ENCODE measurements at regions not wholly inside any gene's neighbourhood (a gene's known extent, or its start where the extent isn't known, plus 50 kb on each side); places are given as distances from the start of the nearest gene placed in this dataset.
"Not testable (repeated sequence)": the region's sequence is repeated elsewhere in the genome, so short reads cannot be mapped to it uniquely, and the experiment has no call there.

DNA sequence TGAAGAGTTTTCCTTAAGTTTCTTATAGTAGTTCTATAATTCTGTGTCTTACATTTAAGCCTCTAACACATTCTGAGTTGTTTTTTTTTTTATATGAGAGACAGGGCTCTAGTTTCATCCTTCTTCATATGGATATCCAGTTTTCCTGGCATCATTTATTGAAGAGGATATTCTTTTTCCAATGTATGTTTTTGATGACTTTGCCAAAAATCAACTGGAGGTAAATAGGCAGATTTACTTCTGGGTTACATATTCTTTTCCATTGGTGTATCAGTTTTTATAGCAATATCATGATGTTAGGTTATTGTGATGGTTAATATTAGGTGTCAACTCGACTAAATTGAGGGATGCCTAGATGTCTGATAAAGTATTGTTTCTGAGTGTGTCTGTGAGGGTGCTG lies 650.7 kb upstream of the GRID2 start:
- no peak for DNase-seq (ENCODE audit: low read depth in 2 of 2)

DNA sequence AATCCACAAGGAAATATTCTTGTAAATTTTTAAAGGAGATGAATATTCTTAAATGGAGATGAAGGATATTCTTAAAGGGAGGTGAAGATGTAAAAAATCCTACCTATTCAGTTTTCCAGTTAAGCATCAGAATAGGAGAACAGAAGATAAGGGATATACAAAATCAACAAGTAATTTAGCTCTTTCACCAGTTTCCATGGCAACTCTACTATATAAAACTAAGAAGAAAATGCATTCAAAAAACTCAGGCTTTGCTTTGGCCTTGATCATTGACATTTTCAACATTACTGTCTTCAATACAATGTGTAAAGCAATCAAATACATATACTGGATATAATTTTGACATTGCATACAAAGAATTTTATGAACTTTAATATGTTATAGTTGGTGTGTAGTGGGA lies 622.7 kb upstream of the GRID2 start:
- no peak for DNase-seq (ENCODE audit: low read depth in 2 of 2)

DNA sequence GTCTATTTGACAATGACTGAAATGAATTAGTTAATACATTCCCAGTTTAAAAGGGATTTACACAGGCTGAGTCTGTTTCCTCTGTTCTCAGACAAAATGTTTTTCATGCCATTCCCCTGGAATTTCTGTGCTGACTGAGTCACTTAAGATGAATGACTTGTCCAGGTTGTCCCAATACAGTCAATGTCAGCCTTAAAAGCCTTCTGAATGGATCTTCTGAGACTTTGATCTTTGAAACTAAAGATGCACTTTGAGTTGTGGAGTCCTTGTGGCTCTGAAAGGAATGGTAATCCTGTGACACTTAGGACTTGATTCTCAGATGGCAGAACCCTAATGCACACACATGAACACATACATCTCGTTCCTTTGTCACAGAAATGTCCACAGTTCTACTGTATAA lies 622.2 kb upstream of the GRID2 start:
- DNase-seq (ENCODE audit: low read depth in 2 of 2): no peak

DNA sequence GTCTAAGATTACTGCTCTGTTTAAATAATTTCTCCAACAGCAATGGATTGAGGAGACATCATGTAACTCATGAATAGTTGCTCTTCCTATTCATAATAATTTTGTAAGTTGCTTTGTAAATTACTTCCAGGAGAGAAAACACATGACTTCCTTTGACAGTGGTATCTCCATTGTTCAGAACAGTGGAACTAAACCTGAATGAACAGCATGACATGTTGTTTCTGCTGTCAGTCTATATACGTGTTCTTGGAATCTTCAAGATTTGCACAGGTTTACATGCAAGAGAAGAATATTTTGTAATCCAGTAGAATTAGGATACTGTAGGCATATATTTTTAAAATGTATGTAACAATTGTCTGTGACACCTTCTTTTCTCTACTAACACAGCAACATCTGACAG lies 618.8 kb upstream of the GRID2 start:
- no peak for DNase-seq (ENCODE audit: low read depth in 2 of 2)

DNA sequence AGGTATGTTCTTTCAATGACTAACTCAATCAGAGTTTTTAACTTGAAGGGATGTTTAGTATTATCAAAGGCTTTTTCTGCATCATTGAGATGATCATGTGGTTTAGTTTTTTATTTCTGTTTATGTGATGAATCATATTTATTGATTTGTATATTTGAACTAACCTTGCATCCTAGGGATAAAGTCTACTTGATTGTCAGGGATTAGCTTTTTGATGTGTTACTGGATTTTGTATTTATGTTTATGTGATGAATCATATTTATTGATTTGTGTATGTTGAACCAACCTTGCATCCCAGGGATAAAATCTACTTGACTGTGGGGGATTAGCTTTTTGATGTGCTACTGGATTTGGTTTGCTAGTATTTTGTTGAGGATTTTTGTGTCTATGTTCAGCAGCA lies 615.4 kb upstream of the GRID2 start:
- no peak for DNase-seq (ENCODE audit: low read depth in 2 of 2)

DNA sequence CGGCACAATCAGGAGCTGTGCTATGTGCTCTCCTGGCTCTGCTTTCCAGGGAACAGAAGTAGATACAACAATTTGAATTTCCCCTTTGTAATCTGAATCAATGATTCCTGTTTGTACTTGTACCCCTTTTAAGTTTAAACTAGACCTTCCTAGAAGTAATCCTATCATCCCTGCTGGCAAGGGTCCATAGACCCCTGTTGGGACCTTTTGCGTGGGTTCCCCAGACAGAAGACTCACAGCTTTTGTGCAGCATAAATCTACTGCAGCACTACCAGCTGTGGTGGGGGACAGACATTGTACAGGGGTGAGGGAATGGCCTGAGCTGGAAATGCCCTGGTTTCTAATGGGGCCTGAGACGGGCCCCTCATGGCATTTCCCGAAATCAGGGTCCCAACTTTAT lies 604.1 kb upstream of the GRID2 start:
- not testable (repeated sequence) for DNase-seq (ENCODE audit: low read depth in 2 of 2)

DNA sequence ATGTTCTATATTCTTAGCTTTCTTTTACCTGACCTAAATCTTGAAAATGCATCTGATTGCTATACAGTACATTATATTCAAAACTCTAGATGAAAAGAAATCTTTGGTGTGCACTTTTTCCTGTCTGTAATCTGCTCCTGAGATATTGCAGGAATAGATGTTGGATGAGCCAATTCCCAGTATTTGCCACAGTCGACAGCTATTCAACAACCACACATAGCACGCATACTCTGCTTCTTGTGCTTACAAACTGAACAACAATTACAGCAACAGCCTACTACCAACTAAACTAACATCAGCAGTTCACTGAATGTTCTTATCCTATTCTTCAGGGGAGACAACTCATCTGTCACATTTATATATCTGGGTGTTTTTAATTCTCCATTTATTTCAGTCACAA lies 573.9 kb upstream of the GRID2 start:
- DNase-seq (ENCODE audit: low read depth in 2 of 2): no peak

DNA sequence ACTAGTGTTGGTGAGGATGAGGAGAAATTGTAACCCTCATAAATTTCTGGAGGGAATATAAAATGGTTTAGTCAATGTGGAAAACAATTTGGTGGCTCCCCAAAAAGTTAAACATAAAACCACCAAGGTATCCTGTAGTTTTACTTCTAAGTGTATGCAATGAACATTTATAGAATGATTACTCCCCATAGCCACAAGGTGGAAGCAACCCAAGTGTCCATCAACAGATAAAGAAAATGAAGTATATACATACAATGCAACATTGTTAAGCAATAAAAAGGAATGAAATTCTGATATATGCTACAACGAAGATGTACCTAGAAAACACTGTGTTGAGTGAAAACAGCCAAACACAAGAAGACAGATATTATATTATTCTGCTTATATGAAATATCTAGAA lies 569.1 kb upstream of the GRID2 start:
- peak in 1 of 2 experiments; percentile 3 for DNase-seq (ENCODE audit: low read depth in 2 of 2)

DNA sequence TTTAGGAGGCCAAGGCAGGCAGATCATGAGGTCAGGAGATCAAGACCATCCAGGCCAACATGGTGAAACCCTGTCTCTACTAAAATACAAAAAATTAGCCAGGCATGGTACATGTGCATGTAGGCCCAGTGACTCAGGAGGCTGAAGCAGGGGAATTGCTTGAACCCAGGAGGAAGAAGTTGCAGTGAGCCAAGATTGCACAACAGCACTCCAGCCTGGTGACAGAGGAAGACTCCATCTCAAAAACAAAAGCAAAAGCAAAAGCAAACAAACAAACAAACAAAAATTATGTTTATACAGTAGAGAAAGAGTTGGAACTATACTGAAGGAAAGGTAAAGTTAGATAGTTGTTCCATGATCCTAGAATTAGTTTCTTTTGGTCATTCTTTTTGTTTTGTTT lies 564.9 kb upstream of the GRID2 start:
- DNase-seq (ENCODE audit: low read depth in 2 of 2): not testable (repeated sequence)

DNA sequence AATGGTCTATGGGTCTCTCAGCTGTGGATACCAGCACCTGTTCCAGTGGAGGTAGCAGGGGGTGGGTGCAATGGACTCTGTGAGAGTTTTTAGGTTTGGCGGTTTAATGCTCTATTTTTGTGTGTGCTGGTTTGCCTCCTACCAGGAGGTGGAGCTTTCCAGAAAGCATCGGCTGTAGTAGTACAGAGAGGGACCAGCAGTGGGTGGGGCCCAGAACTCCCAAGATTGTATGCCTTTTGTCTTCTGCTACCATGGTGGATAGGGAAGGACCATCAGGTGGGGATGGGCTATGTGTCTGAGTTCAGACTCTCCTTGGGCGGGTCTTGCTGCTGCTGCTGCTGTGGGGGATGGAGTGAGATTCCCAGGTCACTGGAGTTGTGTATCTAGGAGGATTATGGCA lies 557.2 kb upstream of the GRID2 start:
- DNase-seq (ENCODE audit: low read depth in 2 of 2): no peak

DNA sequence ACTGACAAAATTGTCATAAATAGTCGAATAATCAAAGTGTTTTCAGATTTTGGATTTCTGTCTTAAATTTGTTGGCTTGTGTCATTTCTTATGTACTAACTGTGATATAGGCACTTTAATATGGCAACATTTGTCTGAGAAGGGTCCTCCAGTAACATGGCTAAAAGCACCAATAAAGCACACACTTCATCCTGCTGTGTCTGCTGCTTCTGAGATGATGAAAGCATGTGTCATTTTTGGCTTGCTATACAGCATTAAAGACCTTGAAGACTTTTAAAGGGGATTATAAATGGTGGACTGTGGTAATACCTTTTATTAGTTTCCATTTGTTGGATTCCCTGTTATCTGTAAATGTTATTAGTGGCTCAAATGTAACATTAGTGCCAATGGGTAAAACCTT lies 551.8 kb upstream of the GRID2 start:
- no peak for DNase-seq (ENCODE audit: low read depth in 2 of 2)

DNA sequence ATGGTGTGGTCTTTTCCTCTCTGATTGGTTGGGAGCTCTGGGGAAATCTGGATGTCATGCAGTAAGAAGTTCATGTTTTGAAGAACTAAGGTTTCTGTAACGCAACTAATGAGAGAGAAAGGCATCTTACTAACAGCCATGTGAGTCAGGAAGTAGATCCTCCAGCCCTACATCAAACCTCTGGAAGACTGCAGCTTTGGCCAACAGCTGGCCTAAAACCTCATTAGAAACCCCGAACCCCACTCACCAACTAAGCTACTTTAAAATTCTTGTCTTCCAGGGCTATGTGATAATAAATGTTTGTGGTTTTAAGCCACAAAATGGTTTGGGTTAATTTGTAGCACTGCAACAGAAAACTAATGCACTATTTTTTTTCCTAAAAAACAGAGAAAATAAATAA lies 549.0 kb upstream of the GRID2 start:
- DNase-seq (ENCODE audit: low read depth in 2 of 2): peak in 1 of 2 experiments; percentile 1

DNA sequence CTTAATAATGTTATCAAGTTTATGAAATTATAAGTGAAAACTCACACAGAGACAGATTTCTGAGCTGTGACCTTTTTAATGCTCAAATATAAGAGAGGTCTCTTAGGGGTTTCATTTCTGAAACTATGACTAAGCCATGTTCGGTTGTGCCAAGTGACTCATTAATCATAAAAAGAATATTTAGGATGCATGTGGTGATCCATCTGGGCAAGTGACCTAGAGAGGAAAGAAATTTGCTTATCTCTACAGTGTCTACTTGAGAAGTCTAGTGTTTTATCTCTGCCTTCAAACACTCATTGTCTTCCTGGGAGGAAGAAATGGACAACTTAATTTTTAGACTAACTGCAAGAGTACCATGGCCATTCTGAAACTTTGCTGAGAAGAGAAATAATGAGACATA lies 545.3 kb upstream of the GRID2 start:
- peak; percentile 28 to 42 for DNase-seq (ENCODE audit: low read depth in 2 of 2)

DNA sequence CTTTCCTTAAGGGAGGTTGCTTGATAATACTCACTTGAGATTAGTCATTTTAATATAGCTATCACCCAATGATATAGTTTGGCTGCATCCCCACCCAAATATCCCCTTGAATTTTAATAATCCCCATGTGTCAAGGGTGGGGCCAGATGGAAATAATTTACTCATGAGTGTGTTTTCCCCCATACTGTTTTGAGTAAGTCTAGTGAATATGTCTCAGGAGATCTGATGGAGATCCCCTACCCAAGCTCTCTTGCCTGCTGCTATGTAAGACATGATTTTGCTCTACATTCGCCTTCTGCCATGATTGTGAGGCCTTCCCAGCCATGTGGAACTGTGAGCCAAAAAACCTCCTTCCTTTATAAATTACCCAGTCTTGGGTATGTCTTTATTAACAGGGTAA lies 539.7 kb upstream of the GRID2 start:
- no peak for DNase-seq (ENCODE audit: low read depth in 2 of 2)

DNA sequence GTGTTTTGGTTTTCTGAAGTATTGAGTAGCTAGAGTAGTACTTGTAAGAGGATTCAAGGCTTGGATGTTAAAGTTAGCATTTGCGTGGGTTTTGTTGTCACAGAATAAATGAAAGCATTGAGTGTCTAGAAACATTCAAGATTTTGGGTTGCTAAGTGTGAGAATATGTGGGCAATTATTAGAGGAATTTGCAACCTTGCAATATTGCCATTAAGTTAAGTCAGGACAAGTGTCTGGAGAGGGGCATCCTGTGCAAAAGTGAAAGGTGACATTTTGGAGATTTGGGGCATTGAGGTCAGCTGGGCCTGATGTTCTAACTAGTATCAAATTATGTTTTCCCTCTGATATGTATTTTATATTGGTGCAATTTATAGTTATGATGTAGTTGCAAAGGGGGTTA lies 533.9 kb upstream of the GRID2 start:
- no peak for DNase-seq (ENCODE audit: low read depth in 2 of 2)

DNA sequence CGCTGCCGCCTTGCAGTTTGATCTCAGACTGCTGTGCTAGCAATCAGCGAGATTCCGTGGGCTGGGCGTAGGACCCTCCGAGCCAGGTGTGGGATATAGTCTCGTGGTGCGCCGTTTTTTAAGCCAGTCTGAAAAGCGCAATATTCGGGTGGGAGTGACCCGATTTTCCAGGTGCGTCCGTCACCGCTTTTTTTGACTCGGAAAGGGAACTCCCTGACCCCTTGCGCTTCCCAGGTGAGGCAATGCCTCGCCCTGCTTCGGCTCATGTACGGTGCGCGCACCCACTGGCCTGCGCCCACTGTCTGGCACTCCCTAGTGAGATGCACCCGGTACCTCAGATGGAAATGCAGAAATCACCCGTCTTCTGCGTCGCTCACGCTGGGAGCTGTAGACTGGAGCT lies 512.1 kb upstream of the GRID2 start:
- not testable (repeated sequence) for DNase-seq (ENCODE audit: low read depth in 2 of 2)

DNA sequence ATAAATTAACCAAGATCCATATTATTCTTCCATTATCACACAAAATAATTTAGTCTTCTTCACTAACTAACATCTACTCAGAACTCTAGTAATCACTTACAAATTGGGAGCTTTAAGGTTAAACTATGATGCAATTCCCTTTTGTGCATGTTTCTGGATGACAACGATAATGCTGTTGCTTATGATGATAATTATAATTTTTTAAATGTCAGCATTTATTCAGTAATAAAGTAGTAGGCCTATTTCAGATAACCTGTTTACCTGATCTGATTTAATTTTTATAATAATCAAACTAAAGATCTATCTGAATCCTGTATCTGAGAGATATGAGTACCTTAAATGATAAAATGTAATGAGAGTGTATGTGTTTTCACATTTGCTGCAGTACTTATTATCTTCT lies 507.8 kb upstream of the GRID2 start:
- DNase-seq (ENCODE audit: low read depth in 2 of 2): no peak

DNA sequence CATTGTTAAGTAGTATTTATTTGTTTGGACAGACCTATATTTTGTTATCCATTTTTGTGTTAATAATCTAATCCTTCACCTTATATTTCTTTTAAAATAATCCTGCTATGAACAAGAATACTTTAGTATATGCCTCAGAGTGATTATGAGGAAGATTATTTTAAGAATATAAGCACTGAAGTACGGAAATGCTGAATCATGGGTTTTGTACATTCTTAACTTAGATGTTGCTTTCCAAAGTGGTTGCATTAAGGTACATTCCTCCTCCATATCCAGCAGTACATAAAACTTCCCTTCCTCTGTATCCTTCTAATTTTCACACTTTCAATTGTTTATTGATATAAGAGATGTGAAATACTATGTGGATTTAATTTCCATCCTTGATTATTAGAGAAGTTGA lies 491.4 kb upstream of the GRID2 start:
- DNase-seq (ENCODE audit: low read depth in 2 of 2): no peak

DNA sequence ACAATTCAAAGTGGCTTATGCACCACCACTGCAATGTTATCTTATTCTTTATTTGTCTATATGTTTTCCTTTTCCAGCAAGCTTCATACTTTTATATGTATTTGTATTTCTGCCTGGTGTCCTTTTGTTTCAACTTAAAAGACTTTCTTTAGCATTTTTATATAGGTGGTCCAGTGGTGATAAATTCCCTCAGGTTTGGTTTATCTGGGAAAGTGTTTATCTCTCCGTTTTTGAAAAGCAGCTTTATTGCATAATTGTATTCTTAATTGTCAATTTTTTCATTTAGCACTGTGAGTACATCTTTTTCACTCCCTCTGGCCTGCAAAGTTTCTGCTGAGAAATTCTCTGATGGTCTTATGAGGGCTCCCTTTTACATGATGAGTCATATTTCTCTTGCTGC lies 479.0 kb upstream of the GRID2 start:
- DNase-seq (ENCODE audit: low read depth in 2 of 2): no peak

DNA sequence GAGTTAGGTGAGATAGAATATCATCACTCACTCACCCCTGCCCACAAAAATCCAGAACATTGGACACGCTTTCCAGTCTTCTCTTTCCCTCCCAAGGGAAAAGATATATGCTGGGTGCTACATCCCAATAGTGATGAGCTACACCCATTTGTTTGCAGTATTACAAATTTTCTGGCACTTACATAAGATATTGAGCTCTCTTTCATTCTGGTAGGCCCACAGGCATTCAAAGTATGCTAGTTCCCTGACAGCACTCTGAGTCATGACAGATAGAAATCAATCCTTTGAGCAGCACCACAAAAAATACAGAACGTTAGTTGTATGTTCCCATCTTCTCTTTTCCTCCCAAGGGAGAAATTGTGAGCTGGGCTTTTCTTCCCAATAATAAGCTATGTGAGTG lies 477.6 kb upstream of the GRID2 start:
- DNase-seq (ENCODE audit: low read depth in 2 of 2): peak; percentile 42 to 55

DNA sequence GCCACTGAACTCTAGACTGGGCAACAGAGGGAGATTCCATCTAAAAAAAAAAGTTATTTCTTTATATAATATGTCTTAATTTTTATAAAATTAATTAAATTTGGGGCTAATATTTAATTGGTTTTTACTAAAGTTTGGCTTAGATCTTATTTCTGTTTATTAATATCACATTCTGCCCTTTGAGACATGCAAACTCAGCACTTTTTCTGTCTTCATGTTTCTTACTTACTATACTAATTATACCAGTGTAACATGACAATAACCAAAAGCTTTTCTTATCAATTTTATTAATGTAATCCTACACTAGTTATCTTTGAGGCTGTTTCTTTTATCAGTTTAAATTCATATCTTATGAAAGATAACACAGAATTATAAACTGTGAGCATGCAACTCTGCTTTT lies 475.9 kb upstream of the GRID2 start:
- no peak for DNase-seq (ENCODE audit: low read depth in 2 of 2)

DNA sequence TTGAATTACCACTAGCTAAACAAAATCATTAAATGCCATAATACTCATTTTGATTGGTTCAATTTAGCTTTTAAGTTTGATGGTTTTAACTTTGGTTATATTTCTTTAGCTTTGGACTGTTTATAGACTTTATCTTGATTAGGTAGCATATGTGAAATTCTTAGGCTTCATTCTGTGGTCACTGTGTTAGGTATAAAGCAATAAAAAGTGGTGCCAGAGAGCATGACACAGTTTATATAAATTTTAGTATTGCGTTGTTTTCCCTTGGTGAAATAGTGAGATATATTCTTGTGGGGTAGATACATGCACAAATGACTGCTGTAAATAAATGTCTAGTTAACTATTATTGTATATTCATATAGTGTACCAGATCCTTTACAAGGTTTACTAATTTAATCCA lies 474.2 kb upstream of the GRID2 start:
- DNase-seq (ENCODE audit: low read depth in 2 of 2): peak in 1 of 2 experiments; percentile 22

DNA sequence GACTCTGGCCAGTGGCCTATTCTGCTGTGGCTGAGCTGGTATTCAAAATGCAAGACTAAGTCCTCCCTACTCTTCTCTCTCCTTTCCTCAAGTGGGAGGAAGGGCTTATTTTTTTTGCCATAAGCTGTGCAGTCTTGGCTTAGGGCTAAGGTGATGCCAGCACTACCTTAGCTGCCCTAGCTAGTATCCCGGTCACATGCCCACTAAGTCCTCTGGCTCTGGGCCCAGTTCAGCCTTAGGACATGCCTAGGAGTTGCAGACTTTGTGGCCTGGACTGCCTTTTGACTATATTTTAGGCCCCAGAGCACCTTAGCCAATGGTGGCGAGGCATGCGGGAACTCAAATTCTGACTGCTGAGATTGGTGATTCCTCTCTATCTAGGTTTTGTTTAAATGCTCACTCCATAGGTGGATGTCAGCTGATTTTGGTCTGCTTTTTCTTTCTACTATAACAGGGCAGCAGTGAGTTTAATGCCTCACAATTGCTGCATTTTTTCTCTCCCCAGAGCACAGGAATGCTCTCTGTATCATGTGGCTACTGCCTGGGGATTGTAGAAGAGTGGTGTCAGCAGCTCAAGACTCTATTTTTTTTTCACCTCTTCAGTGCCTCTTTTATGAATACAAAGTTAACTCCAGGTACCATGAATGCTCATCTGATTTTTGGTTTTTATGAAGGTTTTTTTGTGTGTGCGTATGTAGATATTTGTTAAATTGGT lies 472.9 kb upstream of the GRID2 start:
- no peak for DNase-seq (ENCODE audit: low read depth in 2 of 2)

DNA sequence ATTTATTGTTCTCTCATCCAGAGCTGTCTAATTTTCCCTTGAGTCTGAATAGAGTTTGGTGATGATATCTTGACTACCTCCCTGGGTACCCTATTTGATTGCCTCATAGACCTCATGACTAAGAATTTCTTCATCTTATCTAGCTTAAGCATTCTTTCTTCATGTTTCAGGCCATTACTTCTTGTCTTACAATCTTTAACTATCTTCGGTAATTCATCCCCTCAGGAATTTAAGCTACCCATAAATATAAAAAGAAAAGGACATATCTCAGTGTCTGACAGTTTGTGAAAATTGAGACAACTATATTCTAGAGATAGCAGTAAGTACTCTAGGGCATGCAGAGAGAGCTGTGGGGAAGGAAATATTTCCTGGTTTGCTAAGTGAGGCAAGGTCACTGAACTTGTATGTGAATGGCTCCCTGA lies 466.1 kb upstream of the GRID2 start:
- peak; percentile 63 to 65 for DNase-seq (ENCODE audit: low read depth in 2 of 2)
